HG03469 (cell line): ENCODE measurements at regions not wholly inside any gene's neighbourhood (a gene's known extent, or its start where the extent isn't known, plus 50 kb on each side); places are given as distances from the start of the nearest gene placed in this dataset.

Experiments used
- ATAC-seq: cut with Tn5 transposase; IDR thresholded peaks from one replicate; pipeline ENCODE4 v1.9.1; 2021; ENCODE audit warnings: mild to moderate bottlenecking, moderate library complexity, moderate number of reproducible peaks; ENCODE audit not compliant: unreplicated experiment

DNA sequence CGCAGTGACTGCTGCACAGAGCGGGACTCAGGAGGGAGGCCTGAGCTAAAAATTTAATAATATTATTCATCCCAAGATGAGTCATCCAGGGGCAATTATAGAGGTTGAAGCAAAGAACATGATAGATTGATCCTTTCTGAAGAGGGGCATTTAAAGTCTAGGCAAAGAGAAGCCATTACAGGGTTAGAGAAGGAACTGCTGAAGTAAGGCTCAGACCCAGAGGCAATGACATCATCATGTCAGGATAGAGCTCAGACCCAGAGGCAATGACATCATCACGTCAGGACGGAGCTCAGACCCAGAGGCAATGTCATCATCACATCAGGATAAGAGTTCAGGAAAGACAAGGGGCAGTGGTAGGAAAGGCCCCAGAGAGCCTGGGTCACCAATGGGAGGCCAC, 184.0 kb downstream of the TMEM18 start:
- no peak for ATAC-seq

DNA sequence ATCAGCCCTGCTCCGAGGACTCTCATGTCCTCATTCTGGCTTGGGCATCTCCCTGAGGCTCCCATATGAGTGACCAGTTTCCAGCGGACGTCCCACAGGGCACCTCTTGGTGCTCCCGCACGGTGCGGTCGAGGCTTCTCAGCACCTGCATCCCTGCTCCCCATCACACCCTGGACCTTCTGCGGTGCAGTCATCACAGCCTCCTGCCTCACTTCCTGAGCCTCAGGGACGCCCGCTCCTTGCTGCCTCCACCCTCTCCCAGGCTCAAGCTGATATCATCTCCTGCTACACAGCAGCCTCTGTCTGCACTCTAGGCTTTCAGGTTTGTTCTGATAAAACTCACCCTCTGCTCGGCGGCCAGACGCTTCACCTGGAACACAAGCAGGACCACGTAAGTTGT, 185.0 kb downstream of the TMEM18 start:
- no peak for ATAC-seq

DNA sequence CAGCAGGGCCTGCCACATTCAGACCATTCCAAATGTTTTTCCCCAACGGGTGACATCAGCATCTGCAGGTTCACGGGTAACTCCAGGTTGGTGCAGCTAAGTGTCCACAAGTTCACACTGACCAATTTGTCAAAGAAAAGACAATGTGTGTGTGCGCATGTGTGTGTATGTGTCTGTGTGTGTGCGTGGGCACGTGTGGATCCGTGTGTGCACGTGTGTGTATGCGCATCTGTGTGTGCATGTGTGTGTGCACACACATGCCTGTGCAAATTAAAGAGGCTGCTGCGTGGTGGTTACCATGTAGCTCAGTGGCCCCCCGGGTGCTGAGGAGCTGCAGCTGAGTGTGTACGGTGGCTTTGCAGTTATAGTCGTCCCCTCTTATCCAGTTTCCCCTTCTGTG, 187.4 kb downstream of the TMEM18 start:
- no peak for ATAC-seq

DNA sequence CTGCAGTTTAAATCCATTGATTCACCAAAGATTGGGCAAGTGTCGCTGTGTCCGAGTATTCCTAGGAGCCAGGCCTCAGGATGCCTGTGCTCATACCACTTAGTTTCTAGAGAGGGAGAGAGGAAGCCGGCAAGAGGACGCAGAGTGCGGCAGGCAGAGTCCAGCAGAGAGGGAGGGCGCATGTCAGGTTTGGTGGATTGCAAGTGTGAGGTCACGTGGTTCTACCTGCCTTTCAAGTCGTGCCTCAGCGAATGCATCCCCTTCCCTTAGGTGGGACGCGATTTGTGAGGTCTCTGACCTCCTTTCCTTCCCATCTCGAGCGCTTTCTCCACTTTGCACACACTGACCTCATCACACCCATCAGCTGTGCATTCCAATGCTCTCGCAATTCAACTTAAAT, 188.1 kb downstream of the TMEM18 start:
- ATAC-seq = no peak

DNA sequence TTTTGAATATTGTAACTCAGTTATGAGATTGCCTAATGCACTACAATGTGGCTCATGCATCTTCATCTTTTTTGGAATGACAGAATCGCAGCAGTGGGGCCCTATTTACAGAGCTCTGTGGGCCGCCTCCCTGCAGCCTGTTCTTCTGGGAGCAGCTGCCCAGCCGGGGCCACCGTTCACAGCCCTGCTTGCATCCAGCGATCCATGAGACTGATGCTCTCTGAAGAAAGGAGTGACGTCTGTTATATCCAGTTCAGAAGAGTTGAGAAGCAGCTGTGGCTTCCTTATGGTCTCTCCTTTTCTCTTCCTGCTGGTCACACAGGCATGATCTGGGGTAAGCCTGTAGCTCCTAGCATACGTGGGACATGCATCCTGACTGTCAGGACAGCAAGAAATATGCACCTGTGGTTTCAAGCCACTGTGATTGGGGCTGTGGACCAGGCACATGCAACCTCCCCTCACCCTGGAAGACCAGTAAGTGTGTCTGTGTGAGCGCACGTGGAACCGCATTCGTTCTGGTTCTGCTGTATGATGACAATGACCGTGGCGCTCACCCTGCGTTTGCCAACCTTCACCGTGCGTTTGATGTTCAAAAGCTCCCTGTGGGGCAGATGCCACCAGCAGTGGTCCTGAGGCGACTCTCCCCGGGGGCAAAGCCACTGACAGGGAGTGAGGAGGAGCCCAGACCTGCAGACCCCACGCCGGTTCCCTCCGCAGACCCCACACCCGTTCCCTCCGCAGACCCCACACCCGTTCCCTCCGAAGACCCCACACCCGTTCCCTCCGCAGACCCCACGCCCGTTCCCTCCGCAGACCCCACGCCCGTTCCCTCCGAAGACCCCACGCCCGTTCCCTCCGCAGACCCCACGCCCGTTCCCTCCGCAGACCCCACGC, 189.8 kb downstream of the TMEM18 start:
- ATAC-seq = no peak

DNA sequence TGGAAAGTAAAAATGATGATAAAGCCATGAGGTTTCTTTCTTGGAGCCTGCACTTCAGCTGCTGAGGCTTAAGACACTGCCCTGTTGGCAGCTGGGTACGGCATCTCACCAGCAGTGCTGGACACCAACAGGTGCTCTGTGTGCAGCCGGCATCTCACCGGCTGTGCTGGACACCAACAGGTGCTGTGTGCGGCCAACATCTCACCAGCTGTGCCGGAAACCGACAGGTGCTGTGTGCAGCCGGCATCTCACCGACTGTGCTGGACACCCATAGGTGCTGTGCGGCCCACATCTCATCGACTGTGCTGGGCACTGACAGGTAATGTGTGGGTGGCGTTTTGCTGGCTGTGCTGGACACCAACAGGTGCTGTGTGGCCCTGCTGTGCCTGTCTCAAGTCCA, 190.8 kb downstream of the TMEM18 start:
- ATAC-seq = no peak

DNA sequence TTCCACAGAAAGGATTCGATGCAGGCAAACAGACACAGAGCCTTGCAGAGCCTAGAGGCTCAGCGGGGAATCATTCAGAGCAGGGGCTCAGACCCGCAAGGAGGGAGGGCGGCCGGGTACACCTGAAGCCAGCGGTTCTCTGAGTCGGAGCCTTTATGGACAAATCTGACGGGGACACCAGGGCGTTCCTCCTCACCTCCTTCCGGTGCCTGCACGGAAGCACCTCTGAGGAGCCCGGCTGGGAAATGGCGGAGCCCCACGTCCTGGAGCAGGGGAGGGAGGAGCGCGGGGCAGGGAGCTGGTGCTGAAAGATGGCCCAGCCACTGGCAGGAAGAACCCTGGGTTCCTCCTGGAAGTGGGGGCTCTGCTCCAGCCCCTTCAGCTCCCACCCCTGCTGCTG, 193.5 kb upstream of the ALKAL2 start:
- no peak for ATAC-seq

DNA sequence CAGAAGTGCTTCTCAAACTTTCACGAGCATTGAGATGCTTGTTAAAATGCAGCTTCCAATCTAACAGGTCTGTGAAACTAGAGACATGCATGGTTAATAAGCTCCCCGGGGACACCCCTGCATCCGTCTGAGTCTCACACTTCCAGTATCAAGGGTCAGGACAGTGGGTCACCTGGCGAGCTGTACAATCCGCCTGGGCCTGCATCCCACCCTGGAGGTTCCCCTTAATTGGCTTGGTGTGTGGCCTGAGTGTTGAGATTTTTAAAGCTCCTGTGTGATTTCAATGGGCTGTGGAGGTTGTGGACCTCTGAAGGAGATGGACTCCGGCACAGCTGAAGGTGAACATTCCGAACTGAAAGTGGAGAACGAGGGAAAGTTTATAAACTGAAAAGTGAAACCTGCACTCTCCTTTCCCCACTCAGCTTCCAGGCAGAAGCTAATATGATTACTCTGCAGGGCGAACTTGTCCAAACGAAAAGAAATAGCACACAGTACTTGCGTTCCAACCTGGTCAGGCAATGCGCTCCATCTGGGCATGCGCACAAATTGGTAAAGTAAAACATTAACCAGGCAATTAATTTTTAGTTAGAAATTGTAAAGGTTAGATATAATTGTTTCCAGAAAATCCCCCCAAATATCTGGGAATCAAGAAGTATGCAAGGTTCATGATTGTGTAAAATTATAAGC, 191.7 kb upstream of the ALKAL2 start:
- no peak for ATAC-seq

DNA sequence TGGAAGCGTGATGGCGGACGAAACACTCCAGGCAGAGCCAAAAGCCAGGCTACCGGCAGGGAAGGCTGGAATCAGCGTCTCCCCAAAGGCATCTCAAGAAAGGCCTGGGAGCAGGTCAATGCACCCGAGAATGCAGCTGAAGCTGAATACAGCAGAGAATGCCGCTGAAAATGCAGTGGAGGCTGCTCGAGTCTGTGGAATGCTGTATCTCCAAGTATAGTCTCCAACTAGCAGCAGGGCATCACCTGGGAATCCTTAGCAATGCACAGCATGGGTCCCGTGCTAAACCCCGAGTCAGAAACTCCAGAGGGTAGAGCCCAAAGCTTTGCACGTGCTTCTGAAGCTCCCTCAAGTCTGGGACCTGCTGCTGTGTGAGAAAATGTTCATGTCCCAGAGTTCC, 191.1 kb upstream of the ALKAL2 start:
- ATAC-seq = no peak

DNA sequence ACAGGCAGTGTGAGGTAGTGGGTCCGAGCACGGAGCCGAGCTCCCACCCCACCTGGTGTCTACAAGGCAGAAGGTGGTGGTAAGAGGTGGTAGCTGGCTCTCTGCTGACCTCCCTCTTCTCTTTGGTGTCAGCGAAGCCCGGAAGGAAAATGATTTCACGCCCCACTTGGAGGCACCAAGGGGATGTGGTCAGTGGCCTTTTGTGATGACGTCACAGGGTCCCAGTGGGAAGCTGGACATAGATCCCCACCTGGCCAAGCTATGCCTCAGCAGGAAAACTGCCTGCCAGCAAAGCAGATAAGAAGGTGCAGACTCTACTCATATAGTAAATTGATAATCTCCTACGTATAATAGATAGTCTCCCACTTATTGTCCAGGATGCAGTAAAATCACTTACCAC, 183.7 kb upstream of the ALKAL2 start:
- ATAC-seq = no peak

DNA sequence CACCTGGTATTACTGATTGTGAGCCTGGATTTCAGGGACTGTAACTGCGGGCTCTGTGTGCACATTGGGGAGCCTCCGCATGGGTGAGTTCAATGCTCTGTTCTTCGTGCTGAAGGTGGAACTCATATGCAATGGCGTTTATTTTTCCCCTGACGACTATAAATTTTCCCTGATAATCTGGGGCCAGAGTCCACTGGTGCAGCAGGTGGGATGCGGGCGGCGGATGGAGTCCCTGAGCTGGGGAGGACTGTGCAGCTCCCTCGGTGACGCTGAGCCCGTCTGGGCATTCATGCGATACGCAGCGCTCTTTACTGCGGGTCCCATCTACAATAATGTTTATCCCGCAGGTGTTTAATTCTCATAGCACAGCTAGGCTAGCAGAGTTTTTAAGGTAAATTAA, 181.6 kb upstream of the ALKAL2 start:
- no peak for ATAC-seq

DNA sequence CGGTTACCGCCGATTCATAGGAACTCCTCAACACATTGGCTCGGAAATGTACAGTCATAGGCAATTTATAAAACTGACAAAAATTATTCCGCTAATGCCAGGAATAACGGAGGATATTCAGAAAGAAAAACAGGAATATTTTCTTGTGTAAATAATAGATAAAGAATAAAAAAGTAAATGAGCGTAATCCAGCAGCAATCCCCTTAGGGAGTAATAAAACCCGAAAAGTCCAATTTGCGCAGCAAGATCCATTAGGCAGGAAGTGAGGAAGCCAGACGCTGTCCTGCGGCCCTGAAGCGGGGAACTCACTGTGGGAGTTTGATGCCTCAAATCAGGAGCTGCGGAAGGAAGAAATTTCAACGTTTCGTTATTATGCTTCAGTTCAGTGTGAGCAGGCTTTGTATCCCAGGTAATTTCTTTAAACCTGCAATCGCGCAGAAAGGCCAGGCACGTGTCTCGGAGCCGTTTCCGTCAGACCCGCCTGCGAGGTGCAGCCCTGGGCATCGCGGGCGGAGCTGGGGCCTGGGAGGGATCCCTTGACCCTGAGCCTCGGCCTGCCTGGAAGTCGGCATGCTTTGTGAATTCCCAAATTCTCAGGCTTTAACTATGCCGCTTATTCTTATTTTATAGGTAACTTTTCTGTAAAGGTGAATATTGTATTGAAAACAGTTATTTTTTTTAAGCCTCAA, 180.9 kb upstream of the ALKAL2 start:
- ATAC-seq = no peak

DNA sequence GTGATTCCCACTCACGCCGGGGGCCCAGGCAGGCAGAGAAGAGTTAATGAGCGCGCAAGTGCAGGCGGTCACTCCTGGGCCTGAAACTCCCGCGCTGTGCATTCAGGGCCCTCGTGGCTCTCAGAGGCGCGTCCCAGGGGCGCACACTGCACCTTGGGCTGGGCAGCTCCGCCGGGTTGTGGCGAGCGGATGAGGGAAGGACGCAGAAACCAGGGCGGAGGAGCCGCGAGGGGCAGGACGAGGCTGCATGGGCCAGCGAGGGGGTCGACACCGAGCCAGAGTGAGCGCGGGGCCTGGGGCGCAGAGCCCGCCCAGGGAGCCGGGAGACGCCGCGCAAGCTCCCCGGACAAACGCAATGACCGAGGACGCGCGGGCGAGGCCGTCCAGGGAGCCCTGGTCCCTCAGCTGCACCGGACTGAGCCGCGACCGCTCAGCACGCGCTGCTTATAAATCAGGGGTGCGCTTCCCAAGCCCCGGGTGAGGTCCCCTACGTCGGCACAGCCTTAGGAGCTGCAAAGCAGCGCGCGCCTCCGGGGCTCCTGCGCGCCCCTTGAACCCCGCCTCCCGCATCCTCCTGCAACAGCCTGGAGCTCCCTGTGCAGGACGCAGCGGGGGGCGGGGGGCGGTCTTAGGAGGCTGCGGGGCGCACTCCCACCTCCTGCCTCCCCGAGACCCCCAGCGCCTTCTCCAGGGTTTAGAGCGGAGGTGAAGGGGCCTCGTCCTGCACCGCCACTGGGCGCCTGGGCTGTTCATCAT, 180.2 kb upstream of the ALKAL2 start:
- ATAC-seq = no peak

DNA sequence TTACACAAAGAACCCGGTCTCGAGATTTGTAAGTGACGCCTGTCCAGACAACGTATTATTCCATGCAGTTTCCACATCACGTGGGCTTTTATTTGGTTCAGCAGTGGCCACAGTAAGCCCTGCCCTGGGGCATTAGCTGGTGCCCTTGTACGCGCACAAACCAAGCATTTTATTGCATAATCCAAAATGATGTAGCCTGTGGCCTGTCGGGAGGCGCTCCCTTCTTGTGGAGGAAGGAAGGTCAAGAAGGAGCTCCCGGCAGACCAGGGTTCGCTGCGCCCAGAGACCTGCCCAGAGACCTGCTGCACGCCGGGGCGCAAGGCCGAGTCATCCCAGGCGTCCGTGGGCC, 179.6 kb upstream of the ALKAL2 start:
- ATAC-seq = no peak

DNA sequence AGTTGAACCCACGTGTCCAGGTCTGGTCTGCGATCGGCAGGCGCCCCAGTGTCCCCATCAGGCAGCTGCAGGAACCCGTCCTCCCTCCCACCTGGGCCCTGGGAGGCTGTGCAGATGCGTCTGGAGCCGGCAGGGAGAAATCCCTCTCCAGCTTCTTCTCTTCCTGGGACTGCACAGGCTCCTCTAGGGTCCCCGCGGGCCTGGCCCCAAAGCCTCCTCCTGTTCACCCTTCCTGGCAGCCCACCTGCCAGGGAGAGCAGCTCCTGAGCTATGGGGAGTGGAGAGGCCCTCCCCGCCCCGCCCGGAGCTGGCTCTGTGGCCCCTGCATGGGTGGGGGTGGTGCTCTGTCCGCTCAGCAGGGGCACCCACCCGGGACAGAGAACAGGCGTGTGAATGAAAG, 179.2 kb upstream of the ALKAL2 start:
- ATAC-seq = no peak

DNA sequence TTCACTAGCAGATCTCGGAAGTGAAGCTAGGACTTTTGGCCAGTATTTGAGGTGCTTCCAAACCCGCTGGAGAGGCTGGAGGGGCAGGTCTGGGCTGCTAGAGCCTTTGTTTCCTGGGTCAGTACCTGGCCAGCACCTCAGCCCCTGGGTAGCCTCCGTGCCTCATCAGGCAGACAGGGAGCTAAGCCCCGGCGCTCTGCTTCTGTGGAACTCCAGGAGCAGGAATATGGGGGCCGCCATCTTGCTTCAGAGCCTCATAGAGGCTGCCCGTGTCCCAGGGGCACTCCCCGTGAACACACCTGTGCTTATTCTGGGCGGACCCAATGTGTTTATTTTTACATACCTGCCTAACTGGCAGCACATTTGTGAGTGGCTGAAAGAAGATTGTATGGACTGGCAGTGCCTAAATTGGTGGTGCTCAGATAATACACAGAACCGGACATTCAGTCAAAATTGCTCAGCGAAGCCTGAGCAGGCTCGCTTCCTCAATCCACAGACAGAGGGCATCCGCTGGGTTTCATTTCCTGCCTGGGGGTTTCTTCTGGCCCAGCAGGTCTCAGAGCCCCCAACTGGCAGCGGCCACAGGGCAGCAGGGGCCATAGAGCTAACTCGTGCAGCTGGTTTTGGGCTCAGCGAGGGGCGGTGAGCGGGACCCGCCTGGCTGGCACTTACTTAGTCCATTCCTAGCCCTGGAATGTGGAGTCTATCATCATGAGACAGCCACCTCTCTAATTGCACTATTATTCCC, 176.8 kb upstream of the ALKAL2 start:
- peak; percentile 49 for ATAC-seq

DNA sequence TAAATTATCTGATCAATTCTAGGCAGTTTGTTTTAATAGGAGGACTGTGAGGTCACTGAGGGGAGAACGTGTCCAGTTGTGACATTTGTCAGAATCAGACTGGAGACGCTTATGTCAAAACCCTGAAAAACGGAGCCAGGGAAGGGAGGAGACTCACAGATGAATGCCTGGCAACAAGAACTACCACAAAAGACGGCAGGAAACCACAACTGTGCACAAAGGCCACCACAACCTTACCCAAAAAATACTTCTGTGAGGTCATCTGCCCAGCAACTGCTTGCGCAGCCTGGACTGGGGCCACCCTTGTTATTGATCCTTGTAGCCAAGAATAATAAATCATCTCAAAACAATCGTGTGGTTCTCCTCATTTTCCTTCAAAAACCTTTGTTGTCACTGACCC, 173.0 kb upstream of the ALKAL2 start:
- peak; percentile 85 for ATAC-seq

DNA sequence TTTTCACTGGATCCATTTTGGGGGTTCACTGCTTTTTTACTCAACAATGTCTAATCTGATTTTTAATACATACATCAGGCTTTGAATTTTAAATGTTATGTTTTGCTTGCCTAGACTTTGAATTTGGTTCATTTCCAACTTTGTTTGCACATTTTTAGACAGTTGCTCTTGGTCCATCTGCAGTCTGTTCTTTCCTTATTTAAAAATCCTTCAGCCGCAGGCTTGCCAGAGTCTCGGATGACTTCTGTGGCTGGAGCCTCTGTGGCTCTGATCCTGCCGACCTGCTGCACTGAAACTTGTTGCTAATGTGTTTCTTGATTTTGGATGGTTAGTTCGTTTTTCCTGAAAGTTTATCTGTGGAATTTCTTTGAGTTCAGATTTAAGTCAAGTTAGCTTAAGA, 172.0 kb upstream of the ALKAL2 start:
- ATAC-seq = no peak

DNA sequence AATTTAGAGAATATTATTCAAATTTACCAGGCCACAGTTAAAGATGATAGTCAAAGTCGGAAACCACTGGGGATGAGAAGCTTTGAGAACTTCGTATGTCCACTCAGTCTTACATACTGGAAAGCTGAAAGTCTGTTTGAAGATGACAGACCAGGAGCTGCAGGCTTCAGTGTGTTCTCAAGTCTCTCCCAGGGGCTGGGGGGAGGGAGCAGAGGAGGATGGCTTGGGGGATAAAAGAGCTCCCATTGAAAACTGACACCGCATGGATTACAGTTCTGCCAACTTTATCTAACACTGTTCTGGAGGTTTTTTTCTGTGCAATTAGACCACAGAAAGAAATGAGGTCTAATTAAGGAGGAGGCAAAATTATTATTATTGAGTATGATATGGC, 170.5 kb upstream of the ALKAL2 start:
- ATAC-seq = no peak

DNA sequence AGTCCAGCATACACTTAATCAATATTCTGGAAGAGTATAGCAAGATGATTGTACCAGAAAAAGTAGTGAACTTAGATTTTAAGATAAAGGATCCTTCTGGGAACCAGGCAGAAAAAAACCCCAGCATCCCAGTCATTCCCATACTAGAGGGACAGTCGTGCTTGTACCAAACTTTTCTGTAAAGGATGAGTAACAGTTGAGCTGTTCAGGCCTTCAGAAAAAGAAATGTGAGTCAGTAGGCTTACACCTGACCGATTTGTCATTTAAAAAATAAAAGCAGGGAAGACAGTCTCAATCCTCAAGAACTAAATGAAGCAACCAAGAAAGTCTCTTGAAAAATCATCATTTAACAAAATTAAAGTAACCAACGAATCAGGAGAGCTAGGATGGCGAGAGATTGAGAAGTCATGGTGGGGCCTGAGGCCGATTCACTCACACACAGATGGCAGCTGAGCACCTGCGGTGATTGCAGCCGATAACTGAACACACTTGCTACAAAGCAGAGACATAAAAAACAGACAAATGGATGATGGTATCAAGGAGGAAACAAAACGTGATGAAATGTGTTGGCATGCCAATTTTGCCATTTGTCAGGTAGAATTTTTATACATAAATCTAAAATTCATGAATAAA, 170.0 kb upstream of the ALKAL2 start:
- no peak for ATAC-seq
